Transverse colon (tissue), 4 donors: ENCODE measurements at regions not wholly inside any gene's neighbourhood (a gene's known extent, or its start where the extent isn't known, plus 50 kb on each side); places are given as distances from the start of the nearest gene placed in this dataset.

Source experiments
- CTCF ChIP-seq, 5 experiments: fragments of 200-600 bp in 3 of 5; fragments of 450-650 bp in 2 of 5; sonication (generic) in 3 of 5; IDR thresholded peaks; 1 replicate in 2 of 5; 2 replicates in 3 of 5; pipeline ENCODE4 v1.5.1; 2016 to 2017; ENCODE audit warnings: antibody characterized with exemption in 5 of 5, inconsistent platforms in 3 of 5, mild to moderate bottlenecking in 2 of 5, moderate library complexity in 1 of 5
- POLR2AphosphoS5 ChIP-seq, 3 donors: sonication (generic); formaldehyde crosslinking; IDR thresholded peaks; one replicate each; pipeline ENCODE4 v1.6.1; 2016; ENCODE audit warnings: antibody characterized with exemption in 3 of 3

DNA sequence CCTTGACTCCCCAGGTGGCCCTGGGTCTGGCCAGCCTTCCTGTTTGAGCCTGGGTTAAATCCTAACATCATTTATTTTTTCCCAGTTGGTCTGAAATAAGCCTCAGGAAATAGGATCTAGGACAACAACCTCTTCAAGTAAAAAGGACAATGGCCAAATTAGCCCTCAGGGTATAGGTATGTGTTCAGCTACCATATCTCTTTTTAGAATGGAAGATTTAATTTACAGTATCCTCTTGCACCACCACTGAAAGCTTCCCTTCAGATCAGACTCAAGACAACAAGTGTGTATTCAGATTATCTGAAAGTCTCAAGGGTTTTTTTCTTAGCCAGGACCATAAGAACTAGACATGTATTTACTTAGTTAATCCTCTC is 61.6 kb upstream of the CXCR4 start:
- TF ChIP-seq CTCF (IDR thresholded peaks at IDR 0.05): no peak
- no peak for TF ChIP-seq POLR2AphosphoS5 (IDR thresholded peaks at IDR 0.05)
